SU-DHL-6 (cell line): ENCODE measurements at regions not wholly inside any gene's neighbourhood (a gene's known extent, or its start where the extent isn't known, plus 50 kb on each side); places are given as distances from the start of the nearest gene placed in this dataset.

Experiments
- H2AFZ ChIP-seq: fragments of 200-600 bp; sonication (generic); 2 replicates; pipeline ENCODE4 v1.6.1; 2014; ENCODE audit warnings: low read depth, mild to moderate bottlenecking, moderate library complexity, mixed read lengths, antibody characterized with exemption, low read length; ENCODE audit not compliant: severe bottlenecking
- H3F3A ChIP-seq: fragments of 200-600 bp; shearing (Covaris generic); 2 replicates; pipeline ENCODE4 v1.6.0; 2016; ENCODE audit warnings: antibody characterized with exemption, mild to moderate bottlenecking; ENCODE audit not compliant: insufficient read depth
- H3K27ac ChIP-seq: fragments of 200-600 bp; sonication (generic); 2 replicates; pipeline ENCODE4 v1.5.1; 2016; ENCODE audit warnings: low read depth, mild to moderate bottlenecking, low read length, moderate library complexity, mixed read lengths
- H3K27me3 ChIP-seq: fragments of 200-600 bp; sonication (generic), shearing (Covaris generic); 2 replicates; pipeline ENCODE4 v1.6.0; 2014; ENCODE audit warnings: mild to moderate bottlenecking, low read length
- H3K36me3 ChIP-seq: fragments of 200-600 bp; sonication (generic); 2 replicates; pipeline ENCODE4 v1.6.1; 2014; ENCODE audit warnings: mild to moderate bottlenecking, low read length, mixed read lengths
- H3K4me2 ChIP-seq: fragments of 300-600, 200-600 bp; shearing (Covaris generic), sonication (generic); 2 replicates; pipeline ENCODE4 v1.6.0; 2014; ENCODE audit warnings: low read length, low read depth, mild to moderate bottlenecking; ENCODE audit not compliant: poor library complexity, severe bottlenecking
- H3K4me3 ChIP-seq: fragments of 200-600 bp; sonication (generic); 2 replicates; pipeline ENCODE4 v1.5.1; 2014; ENCODE audit warnings: antibody characterized with exemption, low read length, mild to moderate bottlenecking, mixed read lengths; ENCODE audit not compliant: insufficient read depth, poor library complexity, severe bottlenecking
- H3K79me2 ChIP-seq: fragments of 200-600 bp; sonication (generic); 2 replicates; pipeline ENCODE4 v1.6.1; 2014; ENCODE audit warnings: mild to moderate bottlenecking, low read length, moderate library complexity; ENCODE audit not compliant: insufficient read depth
- H3K9ac ChIP-seq: fragments of 200-600 bp; sonication (generic); 2 replicates; pipeline ENCODE4 v1.7.0; 2014; ENCODE audit warnings: mild to moderate bottlenecking, low read length
- H3K9me2 ChIP-seq: fragments of 200-600 bp; sonication (generic); replicated peaks from 2 replicates; pipeline ENCODE4 v1.6.1; 2014; ENCODE audit warnings: low read length; ENCODE audit not compliant: insufficient read depth
- H3K9me3 ChIP-seq: fragments of 200-600 bp; sonication (generic); 2 replicates; pipeline ENCODE4 v1.6.1; 2014; ENCODE audit warnings: low read length, mixed read lengths; ENCODE audit not compliant: insufficient read depth
- H4K20me1 ChIP-seq: fragments of 200-600 bp; sonication (generic); 2 replicates; pipeline ENCODE4 v1.6.1; 2014; ENCODE audit warnings: low read depth, mild to moderate bottlenecking, antibody characterized with exemption, low read length, moderate library complexity, mixed read lengths
- EZH2phosphoT487 ChIP-seq: fragments of 200-600 bp; sonication (generic), shearing (Covaris generic); conservative IDR thresholded peaks from 2 replicates; pipeline ENCODE4 v1.6.1; 2018; ENCODE audit warnings: mild to moderate bottlenecking, antibody characterized with exemption, low read length, moderate library complexity, mixed read lengths
- TF ChIP-seq, protein P1 (sequence below): fragments of 200-600 bp; sonication (generic); IDR thresholded peaks from one replicate; pipeline ENCODE4 v1.5.1; 2017; ENCODE audit warnings: antibody characterized with exemption, mild to moderate bottlenecking, low read length, moderate library complexity; ENCODE audit not compliant: insufficient read depth, poor library complexity, severe bottlenecking

DNA sequence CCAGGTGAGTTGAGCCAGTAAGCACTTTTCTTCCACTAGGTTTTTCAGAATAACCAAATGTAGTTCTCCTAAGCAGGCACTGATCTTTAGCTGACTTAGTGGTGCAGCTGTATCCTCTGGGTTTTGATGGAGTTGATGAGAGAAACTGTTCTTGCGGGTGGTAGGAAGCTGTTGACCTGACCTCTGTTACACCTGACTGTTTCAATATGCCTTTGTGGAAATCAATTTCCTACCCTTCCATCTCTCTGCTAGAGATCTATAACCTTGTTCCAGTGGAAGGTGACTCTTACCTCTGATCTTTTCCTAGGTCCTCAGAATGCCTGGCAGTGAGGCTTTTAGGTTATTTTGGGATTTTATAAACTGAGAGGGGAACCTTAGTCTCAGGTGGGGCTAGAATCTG, 51.6 kb upstream of the MACF1 start:
- Histone ChIP-seq H2AFZ (no peak overlapping the region), H3K27me3 (no peaks in the 10 kb centered on the region), H3K4me2 (no peak overlapping the region), H4K20me1 (no peaks in the 10 kb centered on the region), H3K27ac (no peak overlapping the region), H3K36me3 (no peaks in the 10 kb centered on the region), H3K9me3 (no peaks in the 10 kb centered on the region), H3K79me2 (no peaks in the 10 kb centered on the region), H3K9ac (no peak overlapping the region), H3F3A (no peaks in the 10 kb centered on the region), H3K9me2 (no peaks in the 10 kb centered on the region), H3K4me3 (no peak overlapping the region)
- TF ChIP-seq EZH2phosphoT487: no peak
- TF ChIP-seq, protein P1, sequence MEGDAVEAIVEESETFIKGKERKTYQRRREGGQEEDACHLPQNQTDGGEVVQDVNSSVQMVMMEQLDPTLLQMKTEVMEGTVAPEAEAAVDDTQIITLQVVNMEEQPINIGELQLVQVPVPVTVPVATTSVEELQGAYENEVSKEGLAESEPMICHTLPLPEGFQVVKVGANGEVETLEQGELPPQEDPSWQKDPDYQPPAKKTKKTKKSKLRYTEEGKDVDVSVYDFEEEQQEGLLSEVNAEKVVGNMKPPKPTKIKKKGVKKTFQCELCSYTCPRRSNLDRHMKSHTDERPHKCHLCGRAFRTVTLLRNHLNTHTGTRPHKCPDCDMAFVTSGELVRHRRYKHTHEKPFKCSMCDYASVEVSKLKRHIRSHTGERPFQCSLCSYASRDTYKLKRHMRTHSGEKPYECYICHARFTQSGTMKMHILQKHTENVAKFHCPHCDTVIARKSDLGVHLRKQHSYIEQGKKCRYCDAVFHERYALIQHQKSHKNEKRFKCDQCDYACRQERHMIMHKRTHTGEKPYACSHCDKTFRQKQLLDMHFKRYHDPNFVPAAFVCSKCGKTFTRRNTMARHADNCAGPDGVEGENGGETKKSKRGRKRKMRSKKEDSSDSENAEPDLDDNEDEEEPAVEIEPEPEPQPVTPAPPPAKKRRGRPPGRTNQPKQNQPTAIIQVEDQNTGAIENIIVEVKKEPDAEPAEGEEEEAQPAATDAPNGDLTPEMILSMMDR: no peak

DNA sequence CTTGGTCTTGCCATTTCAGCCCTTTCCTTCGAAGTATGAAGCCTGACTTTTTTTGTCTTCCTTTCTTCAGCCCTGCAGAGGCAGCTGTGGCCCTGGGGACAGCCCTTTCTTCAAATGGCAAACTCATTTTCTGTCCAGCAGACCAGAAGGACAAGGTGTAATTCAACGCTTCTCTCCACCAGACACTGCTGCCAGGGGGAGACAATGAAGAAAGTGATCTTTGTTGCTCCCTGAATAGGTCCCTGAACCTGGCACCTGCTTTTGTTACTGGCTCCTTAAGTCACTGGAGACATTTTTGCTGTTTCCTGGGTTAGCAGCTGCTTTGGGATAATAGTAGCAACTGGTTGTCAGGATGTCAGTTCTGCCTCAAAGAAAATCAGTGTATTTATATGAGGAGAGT, 50.8 kb upstream of the MACF1 start:
- H3K4me3 ChIP-seq: no peak overlapping the region
- H3K79me2 ChIP-seq: no peaks in the 10 kb centered on the region
- H3K4me2 ChIP-seq: no peak overlapping the region
- no peaks in the 10 kb centered on the region for H3K9me2 ChIP-seq
- no peak for TF ChIP-seq EZH2phosphoT487
- TF ChIP-seq, protein P1: no peak
- no peaks in the 10 kb centered on the region for H3K9me3 ChIP-seq
- no peaks in the 10 kb centered on the region for H3K36me3 ChIP-seq
- H4K20me1 ChIP-seq: no peaks in the 10 kb centered on the region
- H2AFZ ChIP-seq: no peak overlapping the region
- H3K27ac ChIP-seq: no peak overlapping the region
- H3K9ac ChIP-seq: no peak overlapping the region
- H3K27me3 ChIP-seq: no peaks in the 10 kb centered on the region
- H3F3A ChIP-seq: no peaks in the 10 kb centered on the region

DNA sequence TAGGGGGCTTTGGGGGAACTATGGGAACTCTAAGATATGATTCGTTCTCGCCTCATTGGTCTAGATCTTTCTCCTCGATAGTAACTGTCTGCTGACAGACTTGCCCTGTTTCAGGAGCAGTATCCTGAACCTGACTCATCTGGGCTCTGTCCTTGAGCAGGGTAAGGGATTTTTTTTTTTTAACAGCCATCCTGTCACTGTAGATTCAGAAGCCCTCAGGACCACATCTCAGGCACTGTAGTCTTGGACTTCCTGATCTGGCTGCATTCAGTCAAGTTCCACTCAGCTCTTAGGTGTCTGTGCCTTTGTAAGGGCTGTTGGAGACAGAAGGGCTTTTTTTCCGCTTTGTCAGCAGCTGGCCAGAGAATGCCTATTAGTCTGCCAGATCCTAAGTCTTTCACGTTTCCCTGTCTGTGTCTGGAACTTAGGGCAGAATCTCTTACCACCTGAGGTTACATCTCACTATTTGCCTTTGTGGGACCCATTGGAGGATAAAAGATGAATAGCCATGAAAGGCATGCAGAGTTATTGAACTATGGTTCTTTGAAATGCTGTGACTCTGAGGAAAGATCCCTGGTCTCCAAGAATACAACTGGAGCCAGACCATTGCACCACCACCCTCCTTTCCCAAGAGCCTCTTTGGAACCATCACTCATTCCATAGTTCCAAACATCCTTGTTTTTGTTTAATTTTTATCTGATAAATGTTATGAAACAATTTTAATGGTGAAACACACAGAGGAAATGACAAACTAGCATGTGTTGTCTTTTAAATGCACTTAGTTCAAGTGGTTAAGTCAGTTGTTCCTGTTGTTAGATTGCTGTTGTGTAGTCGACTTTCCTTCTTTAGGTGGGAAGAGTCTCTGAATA, 49.7 kb upstream of the MACF1 start:
- Histone ChIP-seq H3K9me3 (no peaks in the 10 kb centered on the region), H3K79me2 (no peaks in the 10 kb centered on the region), H3K27me3 (no peaks in the 10 kb centered on the region), H3F3A (no peaks in the 10 kb centered on the region), H3K9me2 (no peaks in the 10 kb centered on the region), H3K36me3 (no peaks in the 10 kb centered on the region), H2AFZ (no peak overlapping the region), H3K27ac (no peak overlapping the region), H3K4me2 (no peak overlapping the region), H4K20me1 (no peaks in the 10 kb centered on the region), H3K9ac (no peak overlapping the region), H3K4me3 (no peak overlapping the region)
- TF ChIP-seq, protein P1: no peak
- TF ChIP-seq EZH2phosphoT487: no peak
